ENCODE measurements at regions not wholly inside any gene's neighbourhood (a gene's known extent, or its start where the extent isn't known, plus 50 kb on each side); places are given as distances from the start of the nearest gene placed in this dataset.

DNA sequence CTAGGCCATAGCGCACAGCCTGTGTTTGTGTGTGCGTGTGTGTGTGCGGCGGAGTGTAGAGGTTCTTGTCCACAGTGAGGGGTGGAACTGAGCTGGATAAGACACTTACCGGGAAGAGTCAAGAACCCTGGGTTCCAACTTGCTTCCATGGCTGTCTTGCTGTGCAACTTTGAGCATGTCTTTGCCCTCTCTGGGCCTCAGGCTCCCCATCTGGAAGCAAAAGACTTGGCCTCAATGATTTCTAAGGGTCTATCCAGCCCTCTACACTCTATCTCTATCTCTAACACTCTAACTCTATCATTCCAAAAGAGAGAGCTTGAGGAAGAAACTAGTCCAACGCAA lies 121.3 kb upstream of the PJA1 start:
- no peak for TF ChIP-seq RAD21 (IDR thresholded peaks at IDR 0.05; ENCODE audit: low read depth)
- TF ChIP-seq, protein P1, sequence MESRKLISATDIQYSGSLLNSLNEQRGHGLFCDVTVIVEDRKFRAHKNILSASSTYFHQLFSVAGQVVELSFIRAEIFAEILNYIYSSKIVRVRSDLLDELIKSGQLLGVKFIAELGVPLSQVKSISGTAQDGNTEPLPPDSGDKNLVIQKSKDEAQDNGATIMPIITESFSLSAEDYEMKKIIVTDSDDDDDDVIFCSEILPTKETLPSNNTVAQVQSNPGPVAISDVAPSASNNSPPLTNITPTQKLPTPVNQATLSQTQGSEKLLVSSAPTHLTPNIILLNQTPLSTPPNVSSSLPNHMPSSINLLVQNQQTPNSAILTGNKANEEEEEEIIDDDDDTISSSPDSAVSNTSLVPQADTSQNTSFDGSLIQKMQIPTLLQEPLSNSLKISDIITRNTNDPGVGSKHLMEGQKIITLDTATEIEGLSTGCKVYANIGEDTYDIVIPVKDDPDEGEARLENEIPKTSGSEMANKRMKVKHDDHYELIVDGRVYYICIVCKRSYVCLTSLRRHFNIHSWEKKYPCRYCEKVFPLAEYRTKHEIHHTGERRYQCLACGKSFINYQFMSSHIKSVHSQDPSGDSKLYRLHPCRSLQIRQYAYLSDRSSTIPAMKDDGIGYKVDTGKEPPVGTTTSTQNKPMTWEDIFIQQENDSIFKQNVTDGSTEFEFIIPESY (IDR thresholded peaks at IDR 0.05; ENCODE audit: extremely low read depth, insufficient replicate concordance, low read length): no peak
- no peak for TF ChIP-seq FOSL1 (IDR thresholded peaks at IDR 0.05; ENCODE audit: low read depth)
- no peak for TF ChIP-seq EGR1 (IDR thresholded peaks at IDR 0.05; ENCODE audit: low read depth)
- no TSS peak for BruUV-seq (replicated peaks)
- Histone ChIP-seq H3K36me3 (ENCODE audit: control insufficient read depth in 1 of 2, insufficient read depth in 2 of 2, low read length in 2 of 2) (no peaks in the 10 kb centered on the region), H3K79me2 (ENCODE audit: insufficient read depth, low read length) (no peaks in the 10 kb centered on the region), H3K27me3 (ENCODE audit: insufficient read depth, low read length) (no peaks in the 10 kb centered on the region), H3K4me2 (ENCODE audit: low read length) (0 out of 2 replicates have a peak overlapping the region, but pooled peaks have one; percentile 55), H3K27ac (ENCODE audit: low read depth, low read length) (no peak overlapping the region), H3K4me1 (ENCODE audit: control insufficient read depth in 1 of 2, insufficient read depth in 2 of 2, low read length in 2 of 2) (no peaks in the 10 kb centered on the region; a peak in 1 of 4 replicates), H3K9me2 (ENCODE audit: insufficient read depth) (no peaks in the 10 kb centered on the region), H2AFZ (ENCODE audit: low read depth, low read length, poor library complexity, severe bottlenecking) (no peak overlapping the region), H3K4me3 (replicated peaks in 1 of 2; ENCODE audit: low read depth in 1 of 2, low read length in 2 of 2) (no peak overlapping the region), H3K9ac (ENCODE audit: low read length) (no peak overlapping the region), H3K9me3 (ENCODE audit: control insufficient read depth in 1 of 2, insufficient read depth in 1 of 2, low read depth in 1 of 2, low read length in 2 of 2) (no peaks in the 10 kb centered on the region), H4K20me1 (ENCODE audit: insufficient read depth) (no peaks in the 10 kb centered on the region)
- ChIA-PET CTCF (interaction anchor here (1.6 to 2.1 kb wide), 2 partner anchors 458 to 479 kb away, joined by 4 to 6 read pairs; partner anchors contain the start of gene EFNB1), RAD21 (ENCODE audit: low non-redundant PET in 1 of 2, low total read pairs in 2 of 2, uncharacterized antibody in 2 of 2, unreplicated experiment in 2 of 2) (no interaction called here), POLR2A (interaction anchor here (2.4 kb wide), 1 partner anchor 458 kb away, joined by 10 read pairs; the partner anchor contains the start of gene EFNB1)
- no peak for DNase-seq (ENCODE audit: low read depth, low spot score)
- intact Hi-C loops (cut with micrococcal nuclease): loop anchor here (1.0 to 2.0 kb wide), 3 partner anchors 64 to 464 kb away; no protein-coding TSS in a partner anchor
- no peak for ATAC-seq

DNA sequence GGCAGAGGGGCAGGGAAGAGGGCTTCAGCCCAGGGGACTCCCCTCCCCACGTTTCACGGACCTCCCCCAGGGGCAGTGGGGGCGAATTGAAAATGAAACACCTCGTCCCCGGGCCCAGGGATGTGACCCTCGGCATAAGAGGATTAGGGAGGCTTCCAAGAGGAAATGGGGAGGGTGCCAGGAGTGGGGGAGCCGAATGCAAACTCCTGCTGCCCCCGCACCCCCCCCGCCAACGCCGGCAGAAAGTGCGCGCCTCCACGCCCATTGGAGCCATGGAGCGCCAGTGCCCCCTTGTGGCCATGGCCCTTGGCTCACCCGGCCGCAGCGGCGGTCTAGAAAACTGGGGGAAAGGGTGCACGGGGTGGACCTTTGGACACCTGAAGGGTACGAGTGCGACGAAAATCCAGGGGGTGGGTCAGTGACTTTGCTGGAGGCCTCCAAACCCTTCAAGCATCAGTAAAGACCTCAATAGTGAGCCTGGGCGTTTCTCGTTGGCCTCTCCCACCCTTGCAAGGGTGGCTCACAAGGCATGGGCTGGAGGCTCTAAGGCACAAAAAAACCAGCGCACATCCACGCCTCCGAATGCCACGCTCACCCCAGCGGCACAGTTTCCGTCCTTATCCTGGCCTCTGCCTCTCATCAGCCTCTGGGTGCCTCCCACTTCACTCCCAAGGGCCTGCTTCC lies 120.8 kb upstream of the PJA1 start:
- Histone ChIP-seq H3K4me3 (replicated peaks in 1 of 2; ENCODE audit: low read depth in 1 of 2, low read length in 2 of 2) (peak overlapping the region; percentile 13 to 16; a peak in 3 of 4 replicates), H4K20me1 (ENCODE audit: insufficient read depth) (no peaks in the 10 kb centered on the region), H3K27ac (ENCODE audit: low read depth, low read length) (no peak overlapping the region), H3K27me3 (ENCODE audit: insufficient read depth, low read length) (no peaks in the 10 kb centered on the region), H3K4me1 (ENCODE audit: control insufficient read depth in 1 of 2, insufficient read depth in 2 of 2, low read length in 2 of 2) (no peaks in the 10 kb centered on the region; a peak in 1 of 4 replicates), H3K9ac (ENCODE audit: low read length) (no peak overlapping the region), H3K9me2 (ENCODE audit: insufficient read depth) (no peaks in the 10 kb centered on the region), H3K79me2 (ENCODE audit: insufficient read depth, low read length) (no peaks in the 10 kb centered on the region), H2AFZ (ENCODE audit: low read depth, low read length, poor library complexity, severe bottlenecking) (no peak overlapping the region), H3K9me3 (ENCODE audit: control insufficient read depth in 1 of 2, insufficient read depth in 1 of 2, low read depth in 1 of 2, low read length in 2 of 2) (no peaks in the 10 kb centered on the region), H3K36me3 (ENCODE audit: control insufficient read depth in 1 of 2, insufficient read depth in 2 of 2, low read length in 2 of 2) (no peaks in the 10 kb centered on the region), H3K4me2 (ENCODE audit: low read length) (peak overlapping the region; percentile 55)
- ATAC-seq: peak; percentile 92
- CTCF ChIA-PET: interaction anchor here (1.6 to 2.1 kb wide), 2 partner anchors 458 to 478 kb away, joined by 4 to 6 read pairs; partner anchors contain the start of gene EFNB1
- peak; percentile 0 for DNase-seq (ENCODE audit: low read depth, low spot score)
- RAD21 ChIA-PET (ENCODE audit: low non-redundant PET in 1 of 2, low total read pairs in 2 of 2, uncharacterized antibody in 2 of 2, unreplicated experiment in 2 of 2): no interaction called here
- no peak for TF ChIP-seq SIN3A (IDR thresholded peaks at IDR 0.05; ENCODE audit: low read depth)
- peak; percentile 85 for TF ChIP-seq RAD21 (IDR thresholded peaks at IDR 0.05; ENCODE audit: low read depth)
- TF ChIP-seq, protein P2, sequence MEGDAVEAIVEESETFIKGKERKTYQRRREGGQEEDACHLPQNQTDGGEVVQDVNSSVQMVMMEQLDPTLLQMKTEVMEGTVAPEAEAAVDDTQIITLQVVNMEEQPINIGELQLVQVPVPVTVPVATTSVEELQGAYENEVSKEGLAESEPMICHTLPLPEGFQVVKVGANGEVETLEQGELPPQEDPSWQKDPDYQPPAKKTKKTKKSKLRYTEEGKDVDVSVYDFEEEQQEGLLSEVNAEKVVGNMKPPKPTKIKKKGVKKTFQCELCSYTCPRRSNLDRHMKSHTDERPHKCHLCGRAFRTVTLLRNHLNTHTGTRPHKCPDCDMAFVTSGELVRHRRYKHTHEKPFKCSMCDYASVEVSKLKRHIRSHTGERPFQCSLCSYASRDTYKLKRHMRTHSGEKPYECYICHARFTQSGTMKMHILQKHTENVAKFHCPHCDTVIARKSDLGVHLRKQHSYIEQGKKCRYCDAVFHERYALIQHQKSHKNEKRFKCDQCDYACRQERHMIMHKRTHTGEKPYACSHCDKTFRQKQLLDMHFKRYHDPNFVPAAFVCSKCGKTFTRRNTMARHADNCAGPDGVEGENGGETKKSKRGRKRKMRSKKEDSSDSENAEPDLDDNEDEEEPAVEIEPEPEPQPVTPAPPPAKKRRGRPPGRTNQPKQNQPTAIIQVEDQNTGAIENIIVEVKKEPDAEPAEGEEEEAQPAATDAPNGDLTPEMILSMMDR (IDR thresholded peaks at IDR 0.05 in 2 of 3, conservative IDR thresholded peaks at IDR 0.05 in 1 of 3; ENCODE audit: borderline replicate concordance in 1 of 3, insufficient read depth in 1 of 3, low read depth in 2 of 3, low read length in 2 of 3): peak; percentile 59 to 79 (median 74); a peak in 5 of 6 replicates
- TF ChIP-seq, protein P1 (IDR thresholded peaks at IDR 0.05; ENCODE audit: extremely low read depth, insufficient replicate concordance, low read length): no peak
- intact Hi-C loops (cut with micrococcal nuclease): loop anchor here (1.0 to 2.0 kb wide), 3 partner anchors 63 to 464 kb away; no protein-coding TSS in a partner anchor
- POLR2A ChIA-PET: interaction anchor here (2.4 kb wide), 1 partner anchor 458 kb away, joined by 10 read pairs; the partner anchor contains the start of gene EFNB1
- no TSS peak for BruUV-seq (replicated peaks)
